GM21390 (cell line): ENCODE measurements at regions not wholly inside any gene's neighbourhood (a gene's known extent, or its start where the extent isn't known, plus 50 kb on each side); places are given as distances from the start of the nearest gene placed in this dataset.
"Not testable (repeated sequence)": the region's sequence is repeated elsewhere in the genome, so short reads cannot be mapped to it uniquely, and the experiment has no call there.

ENCODE experiments used
- ATAC-seq: cut with Tn5 transposase; IDR thresholded peaks from one replicate; pipeline ENCODE4 v1.9.1; 2021; ENCODE audit not compliant: unreplicated experiment

DNA sequence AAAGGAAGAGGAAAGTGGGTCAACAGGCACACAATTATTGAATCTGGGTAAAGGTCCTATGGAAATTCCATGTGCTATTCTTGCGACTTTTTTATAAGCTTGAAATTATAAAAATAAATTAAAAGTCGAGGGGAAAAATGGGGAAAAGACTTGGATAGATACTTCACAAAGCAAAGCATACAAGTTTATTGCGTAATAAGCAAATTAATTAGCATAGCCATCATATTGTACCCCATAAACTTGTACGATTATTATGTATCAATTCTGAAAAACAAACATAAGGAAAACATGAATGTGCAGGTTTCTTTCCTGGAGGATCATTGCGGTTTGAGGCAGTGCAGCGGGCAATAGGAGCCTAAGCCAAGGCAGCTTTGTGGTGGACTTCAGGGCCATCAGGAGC is 351.6 kb upstream of the NOX3 start:
- ATAC-seq: no peak

DNA sequence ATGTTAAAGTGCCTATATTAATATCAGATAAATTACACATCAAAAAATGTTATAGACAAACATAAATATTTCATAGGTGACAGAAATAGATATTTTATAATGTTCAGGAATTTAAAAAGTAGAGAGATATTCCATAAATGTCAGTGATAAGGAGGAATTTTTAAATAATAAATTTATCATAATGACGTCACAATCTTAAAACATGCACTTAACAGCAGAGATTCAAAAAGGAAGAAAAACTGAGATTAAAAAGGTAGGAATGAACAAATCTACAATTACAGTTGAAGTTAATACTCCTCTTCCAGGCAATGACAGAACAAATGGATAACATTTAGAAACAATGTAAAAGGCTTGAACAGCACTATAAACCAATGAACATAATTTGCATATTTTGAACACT is 345.4 kb upstream of the NOX3 start:
- ATAC-seq: no peak

DNA sequence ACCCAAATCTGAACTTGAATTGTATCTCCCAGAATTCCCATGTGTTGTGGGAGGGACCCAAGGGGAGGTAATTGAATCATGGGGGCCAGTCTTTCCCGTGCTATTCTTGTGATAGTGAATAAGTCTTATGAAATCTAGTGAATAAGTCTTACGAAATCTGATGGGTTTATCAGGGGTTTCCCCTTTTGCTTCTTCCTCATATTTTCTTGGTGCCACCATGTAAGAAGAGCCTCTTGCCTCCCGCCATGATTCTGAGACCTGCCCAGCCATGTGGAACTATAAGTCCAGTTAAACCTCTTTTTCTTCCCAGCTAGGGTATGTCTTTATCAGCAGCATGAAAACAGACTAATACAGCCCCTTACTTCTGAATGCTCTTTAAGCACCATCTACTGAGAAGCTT is 343.2 kb upstream of the NOX3 start:
- not testable (repeated sequence) for ATAC-seq

DNA sequence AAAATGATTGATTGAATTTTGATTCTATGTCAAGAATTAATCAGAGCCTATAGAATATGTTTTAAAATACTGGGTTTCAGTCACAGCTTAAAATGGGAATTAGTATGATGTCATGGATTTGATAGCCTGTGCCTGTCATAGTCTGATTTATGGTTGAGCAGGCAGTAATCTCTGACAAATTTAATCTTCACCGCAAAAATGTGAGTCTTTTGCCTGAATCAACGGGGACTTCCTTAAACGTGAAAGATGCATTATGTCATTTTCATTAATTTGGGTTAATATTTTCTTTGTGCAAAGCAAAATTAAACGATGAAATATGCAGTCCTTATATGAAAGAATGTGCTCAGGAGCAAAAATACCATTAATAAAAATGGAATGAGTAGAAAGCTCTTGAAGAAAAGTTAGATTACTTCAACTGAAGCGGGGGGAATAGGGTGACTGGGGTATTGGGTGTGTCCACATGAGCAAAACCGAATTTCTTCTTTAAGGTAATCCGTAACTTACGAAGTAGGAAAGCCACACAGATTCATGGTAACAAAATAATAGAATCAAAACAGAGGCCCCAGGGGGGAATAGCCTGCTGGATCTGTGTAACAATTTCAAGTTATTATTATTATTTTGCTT is 339.6 kb upstream of the NOX3 start:
- ATAC-seq: no peak

DNA sequence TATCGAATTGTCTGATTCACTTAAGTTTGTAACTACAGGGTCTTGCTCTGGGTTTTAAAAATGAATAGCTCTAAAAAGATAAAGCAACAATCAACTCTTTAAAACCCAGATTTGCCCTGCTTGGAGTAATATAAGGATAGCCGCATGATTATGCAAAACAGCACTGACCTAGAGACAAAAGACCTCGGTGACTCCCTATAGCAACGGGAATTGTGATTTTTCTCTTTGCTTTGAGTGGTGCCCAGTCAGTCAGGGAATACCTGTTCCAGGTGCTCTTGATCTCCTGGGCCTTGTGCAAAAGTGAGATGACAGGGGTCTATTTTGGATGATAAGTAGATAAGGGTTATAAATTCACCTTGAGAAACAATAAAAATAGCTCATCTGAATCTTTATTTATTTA is 336.3 kb upstream of the NOX3 start:
- no peak for ATAC-seq

DNA sequence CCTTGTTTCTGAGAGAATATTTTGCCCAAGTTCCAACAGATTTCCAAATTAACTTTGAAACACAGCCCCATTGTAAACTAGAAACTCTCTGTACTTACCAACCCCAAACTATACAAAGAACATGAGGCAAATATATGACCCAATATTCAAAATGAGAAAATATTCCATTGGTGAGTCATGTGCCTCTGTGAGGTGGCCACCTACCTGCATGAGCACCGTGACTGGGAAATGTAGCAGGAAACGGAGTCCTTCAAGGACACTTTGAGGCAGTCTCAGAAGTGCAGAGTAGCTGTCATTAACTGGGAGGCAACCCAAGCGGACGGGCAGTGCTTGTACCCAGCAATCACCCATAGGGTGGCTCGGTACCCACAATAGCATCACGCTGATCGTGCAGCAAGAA is 335.5 kb upstream of the NOX3 start:
- no peak for ATAC-seq

DNA sequence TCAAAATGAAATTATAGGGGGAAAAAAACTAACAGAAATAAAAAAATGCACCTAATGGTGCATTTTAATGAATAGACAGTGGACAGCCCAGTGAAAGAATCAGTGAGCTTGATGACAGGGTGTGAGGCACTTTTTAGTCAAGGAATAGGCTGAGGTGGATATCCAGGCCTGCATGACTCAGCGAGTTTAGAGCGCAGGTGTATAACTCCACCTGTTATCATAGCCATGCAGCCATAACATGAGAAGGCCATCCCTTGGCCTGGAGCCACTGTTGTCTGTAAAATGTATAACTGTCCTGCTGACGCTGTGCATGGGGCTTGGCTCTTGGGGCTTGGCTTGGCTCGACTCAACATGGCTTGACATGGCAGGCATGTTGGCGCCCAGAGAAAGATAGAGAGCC is 331.5 kb upstream of the NOX3 start:
- ATAC-seq: no peak

DNA sequence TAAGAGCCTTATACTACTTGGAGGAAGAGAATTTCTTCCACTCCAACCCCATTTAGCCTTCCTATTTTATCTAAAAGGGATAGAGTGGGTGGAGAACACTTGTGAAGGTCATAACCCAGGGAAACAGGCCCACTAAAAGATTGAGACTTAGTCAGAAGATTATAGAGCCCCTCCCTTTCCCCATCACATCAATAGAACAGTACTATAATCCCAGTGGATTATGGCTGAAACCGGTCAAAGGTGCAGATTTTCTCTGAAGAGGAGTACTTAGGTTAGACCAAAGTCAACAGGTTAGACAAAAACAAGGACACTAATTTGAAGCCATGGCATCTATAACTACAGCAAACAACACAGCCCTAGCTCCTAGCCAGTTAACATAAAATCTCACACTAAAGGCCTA is 330.9 kb upstream of the NOX3 start:
- ATAC-seq: no peak

DNA sequence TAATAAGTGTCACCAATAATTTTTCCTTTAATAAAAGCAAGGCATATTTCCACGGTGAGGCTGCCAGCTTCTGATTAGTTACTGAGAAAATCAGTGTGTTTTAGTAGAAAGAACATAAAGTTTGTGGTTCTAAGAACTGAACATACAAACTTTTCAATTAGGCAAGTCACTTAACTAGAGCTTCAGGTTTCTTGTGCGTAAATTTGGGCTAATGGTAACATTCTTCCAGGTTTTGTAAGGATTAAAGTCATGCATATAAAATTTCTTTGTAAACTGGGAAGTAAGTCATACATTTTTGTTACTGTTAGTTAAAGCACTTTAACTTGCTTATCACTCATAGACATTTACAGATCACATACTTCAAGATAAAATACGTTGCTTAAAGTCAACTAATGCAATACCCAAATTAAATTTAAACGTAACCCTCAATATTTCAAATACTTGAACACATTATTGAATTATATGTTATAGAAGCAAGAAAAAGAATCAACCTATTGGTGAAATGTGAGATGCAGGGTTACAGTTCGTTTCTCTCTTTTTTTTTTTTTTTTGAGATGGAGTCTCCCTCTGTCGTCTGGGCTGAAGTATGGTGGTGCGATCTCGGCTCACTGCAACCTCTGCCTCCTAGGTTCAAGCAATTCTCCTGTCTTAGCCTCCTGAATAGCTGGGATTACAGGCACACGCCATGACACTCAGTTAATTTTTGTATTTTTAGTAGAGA is 327.3 kb upstream of the NOX3 start:
- ATAC-seq: no peak

DNA sequence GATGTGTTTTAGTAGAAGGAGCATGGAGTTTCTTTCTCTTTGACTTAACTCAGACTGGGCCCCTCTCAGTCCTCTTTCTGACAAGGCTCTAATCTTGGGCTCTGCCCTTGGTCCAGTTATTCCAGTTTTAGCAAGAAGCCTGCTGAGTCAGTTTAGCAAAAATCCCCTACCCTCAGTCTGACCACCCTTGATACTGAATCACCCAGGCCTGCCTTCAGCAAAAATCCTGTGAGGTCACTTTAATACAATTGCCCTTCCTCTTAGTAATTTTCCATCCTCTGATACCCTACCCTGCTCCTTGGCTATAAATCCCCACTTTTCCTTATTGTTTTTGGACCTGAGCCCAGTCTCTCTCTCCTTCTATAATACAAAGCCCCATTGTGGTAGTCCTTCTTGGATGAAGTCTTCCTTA is 326.7 kb upstream of the NOX3 start:
- no peak for ATAC-seq

DNA sequence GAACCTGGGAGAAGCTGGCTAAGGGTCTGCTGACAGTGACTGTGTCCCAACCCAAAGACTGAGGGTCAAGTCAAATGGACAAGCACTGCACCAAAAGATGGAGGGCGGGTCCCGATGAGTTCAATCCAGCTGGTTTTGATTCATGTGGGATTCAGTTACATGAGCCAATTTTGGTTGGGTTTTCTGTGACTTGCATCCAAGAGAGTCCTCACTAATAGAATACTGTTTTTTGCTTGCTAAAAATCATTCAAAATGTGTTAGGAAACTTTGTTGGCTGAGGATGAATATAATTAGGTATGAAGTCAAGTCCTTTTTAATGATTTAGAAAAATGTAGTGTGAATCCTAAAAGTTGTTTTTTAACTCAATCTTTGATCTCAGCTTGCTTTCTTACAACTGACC is 323.8 kb upstream of the NOX3 start:
- no peak for ATAC-seq

DNA sequence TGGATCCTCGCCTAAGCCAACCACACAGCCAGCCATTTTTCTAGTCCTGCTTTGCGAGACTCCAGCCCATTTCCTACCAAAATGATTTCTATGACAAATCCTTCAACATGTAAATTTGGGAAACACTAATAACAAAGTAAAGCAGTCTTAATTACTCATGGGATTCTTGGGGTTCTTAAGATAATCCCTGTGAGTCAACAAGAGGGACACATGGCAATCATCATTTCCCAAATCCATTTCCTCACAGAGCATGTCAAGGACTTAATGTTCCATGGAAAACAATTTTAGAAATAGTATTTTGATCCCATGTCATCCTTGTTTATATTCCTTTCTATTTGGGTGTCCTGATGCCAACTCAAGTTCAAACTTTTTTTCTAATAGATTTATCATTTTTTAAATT is 322.7 kb upstream of the NOX3 start:
- no peak for ATAC-seq

DNA sequence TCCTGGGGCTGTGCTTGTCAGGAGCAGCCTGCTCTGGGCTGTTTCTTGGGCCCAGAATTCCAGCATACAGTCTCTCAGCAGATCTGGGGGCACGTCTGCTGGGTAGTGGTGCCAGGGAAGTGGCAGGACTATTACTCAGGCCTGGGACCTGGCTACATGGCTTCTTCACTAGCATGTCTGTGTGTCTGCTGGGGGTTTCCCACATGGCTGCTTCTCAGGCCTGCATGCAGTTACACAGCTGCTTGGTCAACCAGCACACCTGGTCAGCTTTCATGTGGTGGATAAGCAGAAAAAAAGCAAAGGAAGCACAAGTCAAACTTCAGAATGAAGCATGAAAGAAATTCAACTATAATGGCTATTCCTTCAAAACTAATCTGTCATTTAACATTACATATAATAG is 316.2 kb upstream of the NOX3 start:
- no peak for ATAC-seq

DNA sequence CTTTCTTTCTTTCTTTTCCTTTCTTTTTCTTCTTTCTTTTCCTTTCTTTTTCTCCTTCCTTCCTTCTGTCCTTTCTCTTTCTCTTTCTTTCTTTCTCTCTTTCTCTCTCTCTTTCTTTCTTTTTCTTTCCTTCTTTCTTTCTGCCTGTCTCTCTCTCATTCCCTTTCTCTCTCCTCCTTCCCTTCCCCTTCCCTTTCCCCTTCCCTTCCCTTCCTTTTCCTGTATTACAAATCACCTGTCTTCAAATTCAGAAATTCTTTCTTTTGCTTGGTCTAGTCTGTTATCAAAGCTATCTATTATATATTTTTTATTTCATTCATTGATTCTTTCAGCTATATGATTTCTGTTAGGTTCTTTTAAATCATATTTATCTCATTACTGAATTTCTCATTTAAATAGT is 315.2 kb upstream of the NOX3 start:
- ATAC-seq: no peak

DNA sequence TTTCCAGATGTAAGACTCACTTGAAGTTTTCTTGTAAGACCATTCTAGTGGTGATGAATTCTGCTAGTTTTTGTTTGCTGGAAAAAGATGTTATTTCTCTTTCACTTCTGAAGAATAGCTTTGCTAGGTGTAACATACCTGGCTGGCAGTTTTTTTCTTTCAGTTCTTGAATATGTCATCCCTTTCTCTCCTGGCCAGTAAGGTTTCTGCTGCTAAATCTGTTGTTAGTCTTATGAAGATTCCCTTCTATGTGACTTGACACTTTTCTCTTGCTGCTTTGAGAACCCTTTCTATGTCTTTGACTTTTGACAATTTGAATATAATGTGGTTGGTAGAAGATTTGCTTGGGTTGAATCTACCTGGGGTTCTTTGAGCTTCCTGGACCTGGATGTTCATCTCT is 314.7 kb upstream of the NOX3 start:
- no peak for ATAC-seq

DNA sequence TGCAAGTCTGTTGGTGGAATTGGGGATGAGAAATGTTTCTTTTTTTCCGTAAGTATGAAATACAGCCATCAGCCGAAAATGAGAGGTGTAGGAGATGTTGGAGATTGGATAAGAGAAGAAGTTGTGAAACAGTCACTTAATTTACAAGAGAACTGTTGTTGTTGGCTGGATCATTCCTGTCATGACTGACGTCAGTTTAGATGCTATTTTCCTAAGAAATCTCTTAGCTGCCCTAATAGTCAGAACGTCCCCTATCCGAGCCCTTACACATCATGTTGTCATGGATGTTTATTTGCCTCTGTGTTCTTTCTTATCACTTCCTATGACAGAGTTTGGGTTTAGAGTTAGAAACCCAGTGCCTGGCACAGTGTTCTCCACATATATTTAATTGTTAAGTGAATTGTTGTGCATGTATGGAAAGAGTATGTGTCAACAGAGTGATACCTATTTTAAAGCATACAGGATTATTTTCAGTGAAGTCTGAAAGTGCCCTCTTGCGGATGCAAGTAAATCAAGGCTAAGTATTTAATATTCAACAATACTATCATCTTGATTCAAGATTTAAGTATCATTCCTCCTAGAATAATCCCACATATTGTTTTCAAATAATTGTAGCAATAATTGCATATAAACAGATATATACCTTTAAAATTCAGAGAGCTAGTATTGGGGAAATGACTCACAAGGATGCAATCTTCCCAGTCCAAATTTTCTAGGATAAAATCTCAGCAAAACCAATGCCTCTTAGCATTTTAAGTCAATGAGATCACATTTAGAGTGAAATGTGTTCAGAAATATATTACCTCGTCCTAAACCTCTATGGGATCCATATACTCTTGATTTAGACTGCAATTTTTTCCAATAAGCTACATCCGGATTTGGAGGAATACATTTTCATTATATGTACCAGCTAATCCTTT is 309.9 kb upstream of the NOX3 start:
- ATAC-seq: no peak

DNA sequence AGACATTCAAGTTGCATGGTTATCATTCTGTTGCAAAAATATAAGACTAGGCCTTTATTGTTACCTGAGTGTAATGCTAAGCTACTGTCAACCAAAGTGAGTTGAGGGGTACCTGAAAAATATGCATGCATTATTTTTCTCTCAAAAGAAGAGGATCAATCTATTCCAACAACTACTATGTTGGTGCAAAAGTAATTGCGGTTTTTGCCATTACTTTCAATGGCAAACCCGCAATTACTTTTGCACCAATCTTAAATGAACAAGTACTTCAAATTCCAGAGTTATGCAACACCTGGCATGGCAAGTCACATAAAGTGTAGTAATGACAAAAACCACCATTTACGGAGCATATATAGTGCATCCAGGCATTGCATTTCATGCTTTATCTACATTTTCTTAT is 307.0 kb upstream of the NOX3 start:
- no peak for ATAC-seq

DNA sequence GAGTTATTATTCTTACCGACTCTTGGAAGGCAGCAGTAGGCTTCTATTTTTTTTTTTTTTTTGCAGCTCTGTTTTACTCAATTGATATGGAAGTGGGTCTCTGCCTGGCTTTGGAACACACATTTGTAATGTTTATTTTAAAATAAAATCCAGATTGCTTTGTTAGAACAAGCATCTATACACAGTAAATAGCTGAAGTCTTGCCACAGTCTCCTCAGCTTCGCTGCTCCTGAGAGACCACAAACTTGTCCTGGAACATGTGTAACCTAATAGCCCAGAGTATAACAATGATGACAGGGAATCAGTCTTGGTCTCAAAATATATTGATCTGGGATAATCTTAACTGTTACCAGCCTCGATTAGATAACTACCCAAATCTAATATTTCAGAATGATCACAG is 299.8 kb upstream of the NOX3 start:
- no peak for ATAC-seq

DNA sequence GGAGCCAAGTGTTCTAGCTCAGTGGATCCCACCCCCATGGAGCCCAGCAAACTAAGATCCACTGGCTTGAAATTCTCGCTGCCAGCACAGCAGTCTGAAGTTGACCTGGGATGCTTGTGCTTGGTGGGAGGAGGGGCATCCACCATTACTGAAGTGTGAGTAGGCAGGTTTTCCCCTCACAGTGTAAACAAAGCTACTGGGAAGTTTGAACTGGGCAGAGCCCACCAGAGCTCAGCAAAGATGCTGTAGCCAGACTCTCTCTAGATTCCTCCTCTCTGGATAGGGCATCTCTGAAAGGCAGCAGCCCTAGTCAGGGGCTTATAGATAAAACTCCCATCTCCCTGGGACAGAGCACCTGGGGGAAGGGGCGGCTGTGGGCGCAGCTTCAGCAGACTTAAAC is 293.1 kb upstream of the NOX3 start:
- ATAC-seq: not testable (repeated sequence)

DNA sequence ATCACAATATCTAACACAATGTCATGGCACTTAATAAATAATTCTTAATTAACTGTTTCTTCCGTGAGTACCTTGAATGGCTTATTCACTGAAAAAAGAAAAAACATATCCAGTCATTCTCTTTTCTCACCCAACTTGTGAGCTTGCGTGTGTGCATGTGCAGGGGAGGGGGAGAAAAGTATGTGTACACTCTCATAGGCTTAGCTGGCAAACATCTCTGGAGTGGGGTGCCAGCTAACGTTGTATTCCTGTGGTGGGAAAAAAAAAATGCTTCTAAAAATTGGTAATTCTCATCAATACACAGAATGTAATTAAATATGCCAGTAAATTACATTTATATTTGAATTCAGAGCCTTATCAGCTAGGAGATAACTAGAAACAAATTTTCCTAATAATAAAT is 291.9 kb upstream of the NOX3 start:
- no peak for ATAC-seq

DNA sequence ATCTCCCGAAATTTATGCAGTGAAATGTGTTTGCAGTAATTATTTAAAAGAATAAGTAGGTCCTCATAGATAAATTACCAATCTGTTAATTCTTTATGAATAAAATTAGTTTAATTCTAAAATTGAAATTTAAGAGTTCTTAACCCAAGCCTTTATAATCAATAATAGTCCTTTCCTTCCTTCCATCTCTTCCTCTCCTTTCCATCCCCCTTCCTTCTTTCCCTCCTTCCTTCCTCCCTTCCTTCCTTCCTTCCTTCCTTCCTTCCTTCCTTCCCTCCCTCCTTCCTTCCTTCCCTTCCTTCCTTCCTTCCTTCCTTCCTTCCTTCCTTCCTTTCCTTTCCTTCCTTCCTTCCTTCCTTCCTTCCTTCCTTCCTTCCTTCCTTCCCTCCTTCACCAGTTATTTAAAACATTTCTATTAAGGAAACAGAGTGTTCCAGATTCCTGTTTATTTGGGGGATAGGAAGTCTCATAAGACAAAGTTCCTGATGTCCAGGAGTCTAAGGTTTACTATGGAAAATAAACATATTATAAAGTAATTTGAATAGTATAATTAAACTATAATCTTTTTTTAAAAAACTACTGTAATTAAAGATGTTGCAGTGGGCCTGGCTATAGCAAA is 285.3 kb upstream of the NOX3 start:
- no peak for ATAC-seq
